Islet of Langerhans (tissue), 1 donor: ENCODE measurements at regions not wholly inside any gene's neighbourhood (a gene's known extent, or its start where the extent isn't known, plus 50 kb on each side); places are given as distances from the start of the nearest gene placed in this dataset.
"Not testable (repeated sequence)": the region's sequence is repeated elsewhere in the genome, so short reads cannot be mapped to it uniquely, and the experiment has no call there.

Experiments used
- FAIRE-seq: peaks from one replicate; lab custom pipeline; 2011; peaks lifted over from hg19 to GRCh38; lab: Jason Lieb, UNC

DNA sequence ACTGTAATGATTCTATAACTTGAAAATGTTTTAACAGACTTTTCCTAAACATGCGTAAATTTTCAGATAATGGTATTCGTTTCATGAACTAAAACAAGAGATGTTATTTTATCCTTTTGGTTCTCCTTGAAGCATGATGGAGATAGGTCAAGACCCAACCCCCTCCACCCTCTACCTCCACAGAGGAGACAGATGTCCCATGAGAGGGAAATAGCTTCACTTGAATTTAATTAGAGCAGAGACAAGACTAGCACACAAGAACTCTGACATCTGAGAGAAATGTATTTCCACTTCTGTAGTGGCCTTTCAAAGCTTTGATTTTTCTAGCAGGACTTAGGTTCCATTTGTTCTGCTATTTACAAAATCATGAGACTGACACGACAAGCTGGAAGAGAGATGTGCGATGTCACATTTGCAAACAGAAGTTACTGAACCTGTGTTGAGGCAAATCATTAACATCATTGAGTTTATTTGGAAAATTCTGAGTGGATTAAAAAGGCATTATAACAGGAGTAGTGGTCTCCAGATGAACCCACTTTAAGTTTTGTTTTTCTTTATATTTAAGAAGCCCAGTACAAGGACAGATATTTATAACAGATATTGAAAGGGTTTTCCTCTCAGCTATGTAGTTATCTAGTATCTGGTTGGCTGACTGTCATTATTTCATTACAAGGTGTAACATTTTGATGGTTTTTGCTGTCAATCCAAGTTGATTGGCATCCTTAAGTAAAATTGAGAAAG lies 276.2 kb downstream of the ASXL3 start:
- no peak for FAIRE-seq

GRCh38 chr18:33853187-33853586 lies 275.2 kb downstream of the ASXL3 start:
- no peak for FAIRE-seq

DNA sequence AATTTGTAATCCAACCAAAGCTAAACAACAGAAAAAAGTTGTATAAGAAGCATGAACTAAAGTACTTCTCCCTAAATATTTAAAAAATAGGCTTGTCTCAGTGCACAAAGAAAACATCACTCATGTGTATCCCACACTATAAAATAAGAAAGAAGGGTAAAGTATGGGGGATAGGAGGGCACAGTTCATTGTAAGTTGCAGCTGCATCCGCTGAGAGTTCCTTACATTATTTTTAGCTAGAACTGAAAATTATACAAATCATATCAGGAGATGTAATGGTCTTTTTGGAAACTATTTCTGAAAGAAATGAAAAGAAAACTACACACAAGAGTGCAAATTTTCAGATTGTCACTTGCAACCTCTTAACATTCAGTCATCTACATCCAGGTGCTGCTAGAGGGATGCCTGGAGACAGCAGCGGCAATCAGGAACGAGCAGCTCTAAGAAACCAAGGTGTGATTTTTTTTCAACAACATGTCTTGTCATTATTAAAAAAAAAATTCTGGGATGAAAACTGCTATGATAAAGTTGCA lies 273.6 kb downstream of the ASXL3 start:
- FAIRE-seq, result no peak

- no peak for FAIRE-seq
These were observed 271.7 kb downstream of the ASXL3 start for GRCh38 chr18:33849731-33850130.

- FAIRE-seq, result peak; percentile 91
These were observed 266.2 kb downstream of the ASXL3 start for GRCh38 chr18:33844232-33844631.

DNA sequence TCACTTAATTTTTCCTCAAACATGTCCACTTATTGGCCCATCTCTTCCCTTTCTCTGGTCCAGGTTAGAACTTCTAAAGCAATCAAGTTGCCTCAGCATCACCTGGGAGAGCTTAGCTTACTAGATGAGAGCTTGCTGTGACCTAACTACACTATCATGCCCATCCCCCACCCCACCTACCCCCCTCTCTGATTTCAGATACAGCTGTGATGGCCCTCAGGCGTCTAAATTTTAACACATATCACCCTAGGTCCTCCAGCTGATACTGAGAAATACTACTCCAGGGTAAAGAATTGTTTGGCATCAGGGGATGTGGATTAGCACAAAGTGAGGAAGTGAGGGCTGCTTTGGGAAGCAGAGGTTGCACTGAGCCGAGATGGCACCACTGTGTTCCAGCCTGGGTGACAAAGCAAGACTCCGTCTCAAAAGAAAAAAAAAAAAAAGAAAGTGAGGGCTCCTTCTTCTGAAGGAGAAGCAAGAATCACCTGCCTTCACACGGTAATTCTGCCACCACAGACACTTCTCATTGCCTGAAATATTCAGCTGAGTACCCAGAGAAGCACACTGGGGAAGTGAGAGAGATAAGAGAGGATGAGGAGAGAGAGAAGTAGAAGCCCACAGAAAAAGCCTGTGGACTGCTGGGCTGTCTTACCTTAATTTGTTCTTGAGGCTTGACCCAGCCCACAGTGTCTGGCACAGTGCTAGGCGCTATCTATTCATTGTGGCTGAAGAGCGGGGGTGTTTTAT lies 263.4 kb downstream of the ASXL3 start:
- FAIRE-seq, result no peak

DNA sequence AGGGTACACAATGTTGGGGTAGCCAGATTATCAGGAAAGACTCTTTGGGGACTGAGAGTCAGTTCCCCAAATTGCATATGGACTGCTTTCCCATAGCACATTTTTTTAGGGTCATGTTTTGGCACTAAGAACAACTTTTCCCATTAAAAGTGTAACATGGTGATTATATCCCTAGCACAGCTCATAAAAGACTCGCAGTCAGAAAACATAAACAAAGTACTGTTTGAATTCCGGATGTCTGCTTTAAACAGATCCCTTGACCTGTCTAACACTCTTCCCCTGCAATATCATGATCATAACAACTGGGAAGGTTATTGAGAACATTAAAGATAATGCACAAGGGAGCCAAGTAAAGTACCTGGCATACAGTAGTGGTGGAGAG lies 262.2 kb downstream of the ASXL3 start:
- no peak for FAIRE-seq

- peak; percentile 99 for FAIRE-seq
These were observed 261.6 kb downstream of the ASXL3 start for GRCh38 chr18:33839452-33840211.

DNA sequence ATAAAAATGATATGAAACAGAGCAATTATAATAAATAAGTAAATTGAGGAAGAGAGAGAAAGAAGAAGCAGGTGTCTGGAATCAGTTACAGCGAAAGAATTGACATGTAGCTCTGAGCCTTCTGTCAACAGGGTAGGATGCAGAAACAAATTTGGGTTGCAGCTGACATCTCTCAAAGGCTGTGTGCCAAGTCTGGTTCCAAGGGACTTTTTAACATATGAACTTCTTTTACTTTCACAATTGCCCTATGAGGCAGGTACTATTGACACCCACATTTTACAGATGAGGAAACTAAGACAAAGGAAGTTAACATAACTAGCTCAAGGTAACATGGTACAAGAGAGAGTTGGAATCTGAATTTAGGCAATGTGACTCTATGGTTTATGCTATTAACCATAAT lies 260.0 kb downstream of the ASXL3 start:
- peak; percentile 55 for FAIRE-seq

DNA sequence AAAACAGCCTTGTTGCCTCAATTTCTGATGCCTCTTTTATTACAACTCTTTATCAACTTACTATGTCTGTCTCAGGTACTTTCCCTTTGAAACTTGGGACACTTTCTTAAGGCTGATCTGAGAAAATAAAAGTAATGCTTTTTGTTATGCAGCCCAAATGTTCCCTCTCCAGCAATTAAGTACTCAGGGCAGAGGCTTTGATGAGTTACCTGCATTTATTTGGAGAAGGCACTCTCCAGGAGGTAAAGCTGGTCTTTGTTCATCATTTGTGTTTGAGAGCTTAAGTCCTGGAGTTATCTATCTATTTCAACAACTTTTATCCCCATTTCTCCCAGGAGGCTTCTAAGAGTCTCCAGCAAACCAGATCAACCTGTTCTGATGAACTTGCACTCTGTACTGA lies 259.2 kb downstream of the ASXL3 start:
- no peak for FAIRE-seq

- no peak for FAIRE-seq
These were observed 258.5 kb downstream of the ASXL3 start for GRCh38 chr18:33836564-33836963.

- no peak for FAIRE-seq
These were observed 257.4 kb downstream of the ASXL3 start for GRCh38 chr18:33835419-33835818.

DNA sequence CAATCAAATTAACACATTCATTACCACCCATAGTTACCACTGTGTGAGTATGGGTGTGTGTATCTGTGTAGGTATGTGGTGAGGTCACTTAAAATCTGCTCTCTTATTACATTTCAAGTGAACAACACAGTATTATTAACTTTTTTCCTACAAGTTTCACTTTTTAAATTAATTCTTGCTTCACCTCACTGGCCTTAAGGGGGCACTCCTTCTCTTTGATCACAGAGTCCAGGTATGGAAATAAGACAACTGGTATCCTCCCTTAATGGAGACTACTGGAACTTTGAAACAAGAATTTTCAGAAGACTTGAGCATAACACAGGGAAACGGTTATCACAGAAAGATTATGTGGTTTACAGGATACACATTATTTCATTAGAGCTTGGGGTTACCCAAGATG lies 255.8 kb downstream of the ASXL3 start:
- no peak for FAIRE-seq

- no peak for FAIRE-seq
These were observed 253.4 kb downstream of the ASXL3 start for GRCh38 chr18:33831424-33831823.

DNA sequence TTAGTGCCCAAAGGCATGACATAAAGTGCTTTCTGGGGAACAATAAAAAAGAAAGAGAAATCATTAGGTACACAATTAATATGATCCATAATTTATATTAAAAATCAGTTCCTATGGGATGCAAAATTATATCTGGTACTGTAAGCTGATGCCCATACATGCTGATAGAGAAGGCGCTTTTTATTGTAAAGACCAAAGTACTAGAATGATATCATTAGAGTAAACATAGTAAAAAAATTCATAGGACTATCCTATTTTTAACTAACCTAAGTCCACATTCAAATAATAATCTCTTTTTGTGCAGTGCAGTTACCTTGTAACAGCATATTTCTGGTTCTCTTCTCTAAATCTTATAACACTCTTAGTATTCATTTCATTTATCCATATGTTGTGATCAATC lies 252.2 kb downstream of the ASXL3 start:
- FAIRE-seq, result peak; percentile 83

GRCh38 chr18:33828949-33829348 lies 250.9 kb downstream of the ASXL3 start:
- FAIRE-seq, result no peak

- no peak for FAIRE-seq
These were observed 248.1 kb downstream of the ASXL3 start for GRCh38 chr18:33826151-33826550.

GRCh38 chr18:33821503-33821902 lies 243.5 kb downstream of the ASXL3 start:
- FAIRE-seq, result peak; percentile 100

- peak; percentile 70 for FAIRE-seq
These were observed 242.7 kb downstream of the ASXL3 start for GRCh38 chr18:33820517-33821371.

- not testable (repeated sequence) for FAIRE-seq
These were observed 241.8 kb downstream of the ASXL3 start for GRCh38 chr18:33819692-33820343.

DNA sequence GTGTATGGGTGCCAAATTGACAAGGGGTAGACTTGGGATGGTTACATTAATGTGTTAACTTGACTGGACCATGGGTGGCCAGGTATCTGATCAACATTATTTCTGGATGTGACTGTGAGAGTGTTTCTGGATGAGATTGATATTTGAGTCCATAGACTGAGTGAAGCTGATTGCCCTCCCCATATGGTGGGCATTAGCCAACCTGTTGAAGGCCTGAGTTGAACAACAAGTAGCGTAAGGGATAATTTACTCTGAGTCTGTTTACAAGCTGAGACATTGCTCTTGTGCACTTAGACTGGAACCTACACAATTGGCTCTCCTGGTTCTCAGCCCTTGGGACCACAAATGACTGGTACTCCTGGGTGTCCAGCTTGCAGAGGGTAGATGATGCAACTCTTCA lies 240.1 kb downstream of the ASXL3 start:
- FAIRE-seq, result no peak
